A673 (cell line): ENCODE measurements at regions not wholly inside any gene's neighbourhood (a gene's known extent, or its start where the extent isn't known, plus 50 kb on each side); places are given as distances from the start of the nearest gene placed in this dataset.

Experiments
- BruUV-seq: library from RNA; stranded (reverse); fragments of 400-500 nt; replicated peaks from 2 replicates; lab custom pipeline; 2021; lab: Mats Ljungman, UMichigan
- CTCF ChIA-PET: fragments of 300-600 bp; sonication (Branson Sonifier 250); formaldehyde crosslinking; loops from one replicate; lab custom pipeline; 2022; ENCODE audit warnings: antibody characterized with exemption; lab: Charles Lee
- POLR2A ChIA-PET: fragments of 300-600 bp; sonication (Branson Sonifier 250); formaldehyde crosslinking; loops from one replicate; lab custom pipeline; 2022; ENCODE audit warnings: antibody characterized with exemption; ENCODE audit not compliant: low non-redundant PET; lab: Charles Lee
- DNase-seq: peaks from one replicate; pipeline ENCODE4 v3.0.0-alpha.2; 2015; ENCODE audit warnings: low spot score
- H3K27ac ChIP-seq: fragments of 200-600 bp; sonication (generic); 2 replicates; pipeline ENCODE4 v1.5.1; 2016; ENCODE audit warnings: mixed run types, low read depth, mild to moderate bottlenecking, mixed read lengths, antibody characterized with exemption, low read length; ENCODE audit not compliant: poor library complexity, severe bottlenecking
- H3K27me3 ChIP-seq: fragments of 200-600 bp; sonication (generic); replicated peaks from 2 replicates; pipeline ENCODE4 v1.6.1; 2017; ENCODE audit warnings: mixed run types, low read depth, mild to moderate bottlenecking, mixed read lengths, antibody characterized with exemption, low read length; ENCODE audit not compliant: insufficient read depth, poor library complexity
- H3K36me3 ChIP-seq: fragments of 200-600 bp; sonication (generic); 2 replicates; pipeline ENCODE4 v1.6.1; 2016; ENCODE audit warnings: mixed run types, mild to moderate bottlenecking, mixed read lengths, antibody characterized with exemption, low read length; ENCODE audit not compliant: insufficient read depth, poor library complexity, severe bottlenecking
- H3K4me1 ChIP-seq: fragments of 200-600 bp; sonication (generic); 2 replicates; pipeline ENCODE4 v1.6.1; 2017; ENCODE audit warnings: mixed run types, mild to moderate bottlenecking, mixed read lengths, antibody characterized with exemption, low read length; ENCODE audit not compliant: insufficient read depth, poor library complexity, severe bottlenecking
- H3K4me3 ChIP-seq: fragments of 200-600 bp; sonication (generic); 2 replicates; pipeline ENCODE4 v1.5.1; 2016; ENCODE audit warnings: low read depth, mixed run types, mild to moderate bottlenecking, mixed read lengths, low read length; ENCODE audit not compliant: poor library complexity, severe bottlenecking
- H3K9me3 ChIP-seq: fragments of 200-600 bp; sonication (generic); 2 replicates; pipeline ENCODE4 v1.6.1; 2016; ENCODE audit warnings: mixed run types, low read depth, mild to moderate bottlenecking, mixed read lengths, antibody characterized with exemption, low read length; ENCODE audit not compliant: poor library complexity, severe bottlenecking
- EZH2 ChIP-seq: fragments of 200-600 bp; sonication (generic); IDR thresholded peaks from 2 replicates; pipeline ENCODE4 v1.6.1; 2017; ENCODE audit warnings: borderline replicate concordance, low read depth, mild to moderate bottlenecking, mixed read lengths, antibody characterized with exemption, low read length; ENCODE audit not compliant: poor library complexity, severe bottlenecking
- intact Hi-C: fragments of 100-400 bp; cut with micrococcal nuclease; formaldehyde crosslinking; loops from one replicate; pipeline ENCODE4 v1.10.0; 2022; ENCODE audit not compliant: unreplicated experiment
- TF ChIP-seq, protein P1 (sequence below): fragments of 300-800, 200-600 bp; sonication (generic); conservative IDR thresholded peaks from 2 replicates; pipeline ENCODE4 v1.5.1; 2017; ENCODE audit warnings: low read depth, mild to moderate bottlenecking, antibody characterized with exemption, low read length, moderate library complexity, mixed read lengths

DNA sequence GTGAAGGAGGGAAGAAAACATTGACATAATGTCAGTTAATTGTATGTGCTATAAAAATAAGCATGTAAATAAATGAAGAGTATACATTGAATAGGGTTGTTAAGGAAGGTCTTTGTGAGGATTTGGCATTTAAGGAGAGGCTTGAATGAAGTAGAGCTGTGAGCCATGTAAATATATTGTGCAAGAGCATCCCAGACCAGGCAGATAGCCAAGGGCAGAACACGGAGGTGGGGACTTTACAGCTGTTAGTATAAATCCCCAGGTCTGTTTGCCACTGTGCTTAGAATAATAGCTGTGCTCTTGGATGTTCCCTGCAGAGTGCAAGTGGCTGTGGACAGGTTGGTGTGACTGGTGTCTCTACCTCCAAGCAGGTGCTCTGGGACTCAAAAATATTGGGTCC, 211.7 kb downstream of the LRRC70 start:
- H3K36me3 ChIP-seq: no peaks in the 10 kb centered on the region
- no peak overlapping the region for H3K4me3 ChIP-seq
- TF ChIP-seq, protein P1, sequence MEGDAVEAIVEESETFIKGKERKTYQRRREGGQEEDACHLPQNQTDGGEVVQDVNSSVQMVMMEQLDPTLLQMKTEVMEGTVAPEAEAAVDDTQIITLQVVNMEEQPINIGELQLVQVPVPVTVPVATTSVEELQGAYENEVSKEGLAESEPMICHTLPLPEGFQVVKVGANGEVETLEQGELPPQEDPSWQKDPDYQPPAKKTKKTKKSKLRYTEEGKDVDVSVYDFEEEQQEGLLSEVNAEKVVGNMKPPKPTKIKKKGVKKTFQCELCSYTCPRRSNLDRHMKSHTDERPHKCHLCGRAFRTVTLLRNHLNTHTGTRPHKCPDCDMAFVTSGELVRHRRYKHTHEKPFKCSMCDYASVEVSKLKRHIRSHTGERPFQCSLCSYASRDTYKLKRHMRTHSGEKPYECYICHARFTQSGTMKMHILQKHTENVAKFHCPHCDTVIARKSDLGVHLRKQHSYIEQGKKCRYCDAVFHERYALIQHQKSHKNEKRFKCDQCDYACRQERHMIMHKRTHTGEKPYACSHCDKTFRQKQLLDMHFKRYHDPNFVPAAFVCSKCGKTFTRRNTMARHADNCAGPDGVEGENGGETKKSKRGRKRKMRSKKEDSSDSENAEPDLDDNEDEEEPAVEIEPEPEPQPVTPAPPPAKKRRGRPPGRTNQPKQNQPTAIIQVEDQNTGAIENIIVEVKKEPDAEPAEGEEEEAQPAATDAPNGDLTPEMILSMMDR: no peak
- TF ChIP-seq EZH2: no peak
- no peaks in the 10 kb centered on the region for H3K9me3 ChIP-seq
- POLR2A ChIA-PET: no interaction called here
- DNase-seq: no peak
- BruUV-seq: no TSS peak
- intact Hi-C loops: loop anchor here (5.0 to 10.0 kb wide), 2 partner anchors 302 to 1174 kb away; partner anchors contain the start of gene HTR1A
- CTCF ChIA-PET: no interaction called here
- no peak overlapping the region for H3K27ac ChIP-seq
- H3K27me3 ChIP-seq: peaks cover 9% of the 10 kb centered on the region
- H3K4me1 ChIP-seq: no peaks in the 10 kb centered on the region

DNA sequence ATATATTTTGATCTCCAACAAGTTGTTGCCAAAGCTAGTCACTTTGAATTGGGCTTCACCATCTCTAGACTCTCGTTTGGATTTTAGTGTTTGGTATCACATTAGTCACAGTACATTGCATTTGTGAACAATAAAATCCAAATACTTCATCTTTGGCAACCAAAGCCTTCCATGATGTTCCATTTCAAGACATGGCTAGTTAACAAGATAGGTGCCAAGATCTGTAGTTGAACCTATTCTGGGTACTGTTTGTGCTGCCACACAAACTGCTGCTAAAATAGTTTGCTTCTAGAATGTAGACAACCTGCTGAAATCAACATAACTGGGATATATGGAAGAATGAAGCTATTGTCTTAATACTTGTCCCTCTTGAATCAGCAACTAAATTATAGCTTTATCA, 207.5 kb downstream of the LRRC70 start:
- no TSS peak for BruUV-seq
- Histone ChIP-seq H3K4me3 (no peak overlapping the region), H3K9me3 (no peaks in the 10 kb centered on the region), H3K27me3 (peaks cover 9% of the 10 kb centered on the region), H3K36me3 (no peaks in the 10 kb centered on the region), H3K27ac (no peak overlapping the region), H3K4me1 (no peaks in the 10 kb centered on the region)
- intact Hi-C loops: no loop called here
- ChIA-PET POLR2A (no interaction called here), CTCF (no interaction called here)
- DNase-seq: no peak
- TF ChIP-seq, protein P1: no peak
- TF ChIP-seq EZH2: no peak

DNA sequence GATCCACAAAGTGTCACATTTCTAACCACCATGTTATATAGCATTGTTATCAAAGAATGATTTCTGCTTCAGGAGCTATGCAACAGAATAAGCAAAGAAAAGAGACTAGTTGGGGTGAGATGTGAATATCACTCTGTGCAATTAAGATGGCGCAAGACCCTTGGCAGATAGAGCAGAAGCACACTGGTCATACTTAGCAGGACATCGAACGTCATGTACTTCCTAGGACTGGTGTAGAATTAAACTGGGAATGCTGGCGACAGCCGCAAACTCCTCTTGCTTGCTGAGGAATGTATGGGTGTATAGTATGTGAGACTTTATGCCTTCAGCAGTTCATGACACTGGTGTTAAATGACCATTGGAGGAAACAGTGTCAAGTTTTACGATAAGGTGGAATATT, 207.0 kb downstream of the LRRC70 start:
- no peak for DNase-seq
- no peaks in the 10 kb centered on the region for H3K36me3 ChIP-seq
- ChIA-PET CTCF (no interaction called here), POLR2A (no interaction called here)
- no peak overlapping the region for H3K27ac ChIP-seq
- BruUV-seq: no TSS peak
- H3K4me3 ChIP-seq: no peak overlapping the region
- intact Hi-C loops: no loop called here
- TF ChIP-seq, protein P1: no peak
- no peak for TF ChIP-seq EZH2
- H3K9me3 ChIP-seq: no peaks in the 10 kb centered on the region
- H3K27me3 ChIP-seq: peaks cover 9% of the 10 kb centered on the region
- H3K4me1 ChIP-seq: no peaks in the 10 kb centered on the region
